DMS79 treated with DMSO at 0.1 percent for 48 hours (cell line): ENCODE measurements at regions not wholly inside any gene's neighbourhood (a gene's known extent, or its start where the extent isn't known, plus 50 kb on each side); places are given as distances from the start of the nearest gene placed in this dataset.

ENCODE experiments used
- DNase-seq: peaks from one replicate; lab custom pipeline; 2025; lab: John Stamatoyannopoulos, UW

DNA sequence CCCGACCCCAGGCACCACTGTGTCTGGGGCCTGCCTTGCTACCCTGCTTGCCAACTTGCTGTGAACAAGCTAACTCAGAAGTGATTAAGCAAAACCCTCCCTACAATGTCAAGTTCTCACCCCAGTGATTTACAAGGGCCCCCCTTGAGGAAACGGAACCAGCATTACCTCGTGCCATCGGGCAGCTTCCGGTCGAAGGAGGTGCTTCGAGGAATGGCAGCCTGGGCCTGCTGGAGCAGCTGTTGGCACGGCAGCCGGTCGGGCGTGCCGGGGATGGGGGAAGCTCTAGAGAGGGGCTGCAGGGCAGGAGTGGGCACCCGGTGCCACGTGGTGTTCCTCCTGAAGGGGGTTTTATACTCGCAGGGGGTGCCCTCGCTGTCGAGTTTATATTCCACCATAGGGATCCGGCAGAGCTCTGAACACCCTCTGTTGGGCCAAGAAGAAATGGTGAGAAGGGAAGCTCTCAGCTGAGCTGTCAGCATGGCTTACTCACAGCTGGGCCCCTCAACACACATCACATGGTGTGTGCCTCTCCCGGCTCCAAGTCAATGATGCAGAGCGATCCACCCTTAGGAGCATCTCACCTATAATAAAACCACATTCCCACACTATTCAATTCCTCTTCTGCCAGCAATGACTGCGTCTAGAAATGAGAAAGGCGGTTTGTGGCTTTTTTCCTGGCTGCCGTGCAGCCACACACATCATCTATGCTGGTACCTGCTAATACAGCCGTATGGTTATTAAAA lies 184.4 kb downstream of the SIPA1L2 start:
- peak; percentile 66 for DNase-seq

DNA sequence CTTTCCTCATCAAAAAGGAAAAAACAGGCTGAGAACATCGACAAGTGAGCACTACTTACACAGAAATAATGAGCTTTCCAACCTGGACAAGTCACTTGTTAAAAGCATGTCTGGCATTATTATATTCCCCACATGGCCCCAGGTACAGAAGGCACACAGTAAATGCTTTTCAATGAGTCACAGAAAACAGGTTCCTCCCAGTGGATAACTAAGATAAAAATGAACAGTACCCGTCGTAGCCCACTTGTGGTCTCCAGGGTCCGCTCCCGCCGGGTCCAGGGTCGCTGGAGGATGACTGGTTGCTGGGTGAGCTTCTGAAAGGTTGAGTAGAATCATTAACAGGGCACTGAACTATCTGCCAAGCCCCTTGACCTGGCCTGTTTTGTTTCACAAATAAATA lies 186.6 kb downstream of the SIPA1L2 start:
- DNase-seq: no peak

DNA sequence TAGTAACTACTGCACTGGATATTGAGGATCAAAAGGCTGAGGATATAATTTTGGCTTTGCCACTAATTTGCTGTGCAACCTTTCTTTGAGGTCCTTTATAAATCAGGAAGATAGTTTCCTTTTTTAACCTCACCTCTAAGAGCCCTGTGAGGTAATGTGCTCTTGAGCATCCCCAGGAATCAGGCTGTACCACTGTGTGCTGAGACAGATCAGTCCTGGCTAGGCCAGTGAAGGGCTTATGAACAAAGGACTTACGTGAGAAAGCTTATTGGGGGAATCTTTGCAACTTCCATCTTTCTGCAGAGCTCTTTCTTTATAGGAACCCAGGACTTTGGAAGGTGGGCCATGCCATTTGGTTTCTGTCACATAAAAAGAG lies 188.9 kb downstream of the SIPA1L2 start:
- DNase-seq: no peak

DNA sequence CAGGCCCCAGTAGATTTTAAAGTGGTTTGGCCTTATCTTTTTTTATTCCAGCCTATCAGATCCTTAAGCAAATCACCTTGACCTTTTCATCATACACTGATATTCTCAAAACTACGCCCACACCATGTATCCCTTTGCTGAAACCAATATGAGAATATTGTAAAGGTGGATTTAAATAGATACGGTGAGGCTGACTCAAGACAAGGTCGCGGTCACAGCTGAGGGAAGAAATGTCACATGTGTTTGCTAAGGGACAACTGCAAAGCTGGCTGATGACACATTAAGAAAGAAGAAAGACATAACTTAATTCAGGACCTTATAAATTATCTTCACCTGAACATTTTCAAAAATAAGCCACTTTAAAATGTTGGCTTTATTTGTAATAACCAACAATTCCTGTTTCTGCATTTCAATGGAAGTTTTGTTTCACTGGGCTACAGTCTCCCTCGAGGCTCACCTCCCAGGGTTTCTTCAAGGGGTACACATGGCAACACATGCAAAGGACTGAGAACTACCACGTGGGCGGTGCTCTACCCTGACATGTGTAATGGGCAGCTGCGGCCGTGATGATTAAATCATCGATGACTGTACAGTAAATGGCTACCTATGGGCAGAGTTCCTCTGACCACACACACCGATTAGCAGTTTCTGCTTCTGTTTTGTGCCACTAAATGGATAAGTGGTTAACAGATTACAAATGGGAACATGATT lies 189.5 kb downstream of the SIPA1L2 start:
- no peak for DNase-seq

DNA sequence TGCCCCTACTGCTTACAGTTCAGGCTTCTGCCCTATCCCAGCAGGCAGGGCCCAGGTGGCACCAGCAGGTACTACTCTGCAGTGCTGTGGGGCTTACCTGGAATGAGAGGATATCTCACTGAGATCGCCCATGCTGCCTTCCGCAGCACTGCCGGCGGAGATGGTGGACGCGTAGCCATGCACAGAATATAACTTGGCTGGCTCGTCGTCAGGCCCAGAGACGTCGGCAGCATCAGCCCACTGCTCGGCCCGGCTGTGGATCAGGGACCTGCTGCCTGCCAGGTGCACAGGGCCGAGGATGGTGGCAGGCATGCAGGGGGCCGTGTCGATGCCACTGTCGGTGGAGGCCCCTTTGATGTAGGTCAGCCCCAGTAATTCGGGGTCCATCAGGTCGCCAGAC lies 190.9 kb downstream of the SIPA1L2 start:
- no peak for DNase-seq

DNA sequence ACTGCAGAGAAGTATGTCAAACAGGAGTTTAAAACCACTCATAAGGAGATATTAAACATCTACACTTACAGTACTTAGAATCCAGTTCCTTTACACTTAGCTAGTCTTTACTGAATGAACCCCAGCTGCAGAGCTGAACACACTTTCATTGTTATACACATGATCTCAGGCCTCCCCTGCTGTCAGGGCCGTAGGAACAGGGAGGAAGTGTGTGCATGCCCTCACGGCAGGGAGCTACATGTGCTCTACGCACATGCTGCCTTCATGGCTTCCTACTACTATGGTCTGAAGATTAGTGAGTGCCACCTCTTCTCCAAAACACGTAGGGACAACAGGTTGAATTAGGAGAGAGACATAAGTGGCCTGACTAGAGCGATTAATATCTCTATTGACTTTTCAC lies 191.5 kb downstream of the SIPA1L2 start:
- no peak for DNase-seq

DNA sequence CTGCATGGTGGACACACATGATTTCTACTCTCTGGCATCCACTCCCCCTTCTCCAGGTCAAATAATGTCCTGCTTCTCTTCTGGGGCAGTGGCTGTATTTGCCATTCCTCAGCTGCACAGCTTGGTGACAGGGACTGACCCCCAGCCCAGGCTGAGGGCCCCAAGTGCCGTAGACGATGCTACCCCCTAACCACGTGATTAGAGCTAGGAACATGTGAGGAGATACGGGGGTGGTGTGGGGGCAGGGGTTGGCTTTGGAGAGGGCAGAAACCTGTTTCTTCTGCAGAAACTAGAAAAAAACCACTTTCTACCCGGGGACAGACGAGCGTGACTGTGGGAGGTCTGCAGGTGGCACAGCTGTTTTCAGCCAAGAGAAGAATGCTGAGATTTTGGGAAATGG lies 192.4 kb downstream of the SIPA1L2 start:
- DNase-seq: no peak

DNA sequence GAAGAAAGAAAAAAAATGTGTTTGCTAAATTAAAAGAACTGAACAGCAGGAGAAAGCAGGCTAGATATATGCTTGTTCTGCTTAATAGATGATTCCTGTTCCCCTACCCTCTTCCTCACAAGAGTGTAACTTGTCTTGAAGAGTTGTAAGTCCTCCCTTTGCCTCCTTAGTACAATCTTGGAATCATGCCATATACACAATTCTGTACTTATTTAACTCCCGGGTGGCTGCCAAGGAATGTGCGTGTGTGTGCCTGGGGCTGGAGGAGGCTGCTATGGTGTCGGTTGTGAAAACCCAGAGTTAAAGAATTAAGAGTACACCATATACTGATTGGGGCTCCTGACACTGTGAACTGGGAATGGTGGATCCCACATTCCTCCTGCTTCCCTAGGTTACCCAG lies 194.2 kb downstream of the SIPA1L2 start:
- peak; percentile 46 for DNase-seq

DNA sequence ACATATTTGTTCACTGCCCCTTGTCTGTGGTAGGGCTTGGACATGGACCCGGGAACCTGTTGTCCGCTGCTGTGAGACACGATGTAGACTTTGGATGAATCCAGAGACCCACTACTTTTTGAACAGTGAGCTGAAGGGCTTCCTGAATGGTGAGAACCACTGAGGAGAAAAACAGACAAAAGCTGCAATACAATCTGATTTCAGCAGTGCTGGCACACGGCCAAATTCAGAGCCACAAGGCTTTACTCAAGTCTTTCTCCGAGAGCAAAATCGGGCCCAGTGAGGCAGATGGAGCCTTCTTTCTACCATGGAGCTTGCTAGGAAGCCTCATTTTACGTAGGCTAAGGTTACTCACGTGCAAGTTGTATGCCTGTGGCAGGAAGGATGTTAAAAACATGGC lies 197.6 kb downstream of the SIPA1L2 start:
- DNase-seq: peak; percentile 36

DNA sequence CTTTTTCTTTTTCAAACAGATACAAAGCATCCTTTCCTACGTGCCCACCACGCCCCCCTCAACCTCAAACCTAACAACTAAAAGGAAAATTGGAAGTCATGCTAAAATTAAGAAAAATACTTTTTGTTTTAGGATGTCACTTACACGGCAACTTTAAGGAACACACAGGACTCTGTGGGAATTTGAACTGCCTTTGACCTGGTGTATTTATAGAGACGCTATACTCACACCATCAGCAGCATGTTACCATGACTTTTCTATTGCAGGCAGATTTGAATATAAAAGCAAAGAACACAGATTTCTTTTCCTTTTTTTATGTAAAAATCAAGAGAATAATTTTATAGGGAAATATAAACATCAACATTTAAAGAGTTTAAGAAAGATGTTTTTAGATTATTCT lies 198.2 kb downstream of the SIPA1L2 start:
- DNase-seq: no peak

DNA sequence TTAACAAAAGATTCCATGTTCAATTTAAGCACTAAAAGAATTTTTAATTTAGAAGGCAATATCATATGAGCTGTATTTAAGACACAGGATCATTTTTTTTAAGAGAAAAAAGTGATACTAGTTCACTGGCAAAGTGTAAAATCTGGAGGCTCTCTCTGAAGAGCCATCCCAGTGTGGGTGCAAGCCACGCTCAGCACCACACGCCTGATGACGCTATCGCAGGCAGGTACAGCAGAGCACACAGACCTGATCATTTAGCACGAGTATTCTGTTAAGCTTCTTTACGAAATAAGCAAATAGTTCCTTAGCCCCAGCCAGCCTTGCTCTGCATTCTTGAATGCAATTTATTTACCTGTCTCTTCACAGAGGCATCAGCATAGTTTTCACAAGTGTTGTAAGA lies 198.6 kb downstream of the SIPA1L2 start:
- no peak for DNase-seq

DNA sequence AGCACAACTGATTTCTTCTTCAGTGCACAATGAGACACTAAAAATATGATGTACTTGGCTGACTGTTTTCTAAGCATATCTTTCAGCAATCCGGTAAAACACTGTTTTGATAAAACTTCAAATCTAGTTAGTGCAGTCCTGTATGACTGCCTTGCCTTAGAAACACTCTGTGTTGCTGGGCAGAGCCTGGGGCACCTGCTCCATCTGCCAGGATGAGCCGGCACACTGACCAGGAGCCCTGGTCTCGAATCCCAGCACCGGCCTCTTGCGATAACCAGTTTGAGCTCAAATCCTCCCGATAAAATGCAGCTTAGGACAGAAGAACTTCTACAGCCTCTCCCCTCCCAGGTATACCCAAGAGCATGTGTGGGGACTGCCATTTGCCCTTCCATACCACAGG lies 199.5 kb downstream of the SIPA1L2 start:
- no peak for DNase-seq

DNA sequence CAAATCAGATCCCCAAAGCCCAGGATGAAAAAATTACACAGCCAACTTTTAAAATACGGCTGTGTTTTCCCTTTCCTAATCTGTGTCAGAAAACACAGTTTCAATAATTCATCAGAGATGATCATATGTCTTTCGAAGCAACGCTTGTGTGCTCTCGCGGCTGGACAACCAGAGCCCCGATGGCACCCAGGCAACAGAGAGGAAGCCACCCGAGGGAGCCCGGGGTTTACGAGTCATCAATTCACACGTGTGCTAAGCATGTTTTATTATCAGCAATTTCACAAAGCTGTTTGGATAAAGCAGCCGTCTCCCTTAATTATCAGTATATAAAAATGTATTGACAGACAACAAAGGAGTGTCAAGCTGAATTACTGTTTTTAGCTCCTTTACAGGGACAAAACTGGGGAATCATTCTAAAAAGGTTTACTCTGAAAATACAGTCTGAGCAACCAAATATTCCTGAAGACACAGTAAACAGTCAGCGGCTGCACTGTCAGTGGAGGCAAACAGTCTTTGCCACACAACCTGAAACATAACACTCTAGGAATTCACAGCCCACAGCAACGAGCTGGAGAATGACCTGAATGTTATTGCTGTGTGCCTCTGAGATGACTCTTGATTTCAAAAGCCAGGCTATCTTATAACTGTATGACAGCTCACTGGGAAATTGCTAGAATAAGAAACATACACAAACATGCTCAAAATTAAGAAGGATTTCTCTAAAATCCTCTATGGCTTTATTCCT lies 201.0 kb downstream of the SIPA1L2 start:
- no peak for DNase-seq

DNA sequence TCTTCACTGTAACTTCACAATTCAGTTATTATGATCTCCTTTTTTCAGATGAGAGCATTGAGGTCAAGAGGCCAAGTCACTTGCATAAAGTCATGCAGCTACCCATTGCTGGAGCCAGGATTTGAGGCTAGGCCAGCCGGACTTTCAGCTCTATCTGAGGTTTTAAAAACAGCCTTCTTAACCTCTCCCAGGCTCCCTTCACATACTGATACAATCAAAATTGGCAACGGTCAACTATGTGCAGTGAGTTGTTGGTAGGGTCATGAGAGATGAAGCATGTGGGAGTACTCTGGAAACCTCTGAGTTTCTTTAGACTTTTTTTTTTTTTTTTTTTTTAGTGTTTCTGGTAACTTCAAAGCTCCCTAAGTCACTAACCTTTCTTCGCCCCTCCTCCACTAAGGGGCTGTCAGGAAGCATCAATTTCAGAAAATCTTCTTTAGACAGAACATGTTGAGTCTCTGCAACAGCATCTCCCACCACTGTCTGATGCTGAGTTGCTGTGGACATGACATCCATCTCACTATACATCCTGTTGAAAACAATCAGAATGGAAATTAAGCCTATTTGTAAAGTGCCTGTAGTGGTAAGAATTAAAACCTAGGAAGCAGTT lies 201.8 kb downstream of the SIPA1L2 start:
- DNase-seq: no peak

DNA sequence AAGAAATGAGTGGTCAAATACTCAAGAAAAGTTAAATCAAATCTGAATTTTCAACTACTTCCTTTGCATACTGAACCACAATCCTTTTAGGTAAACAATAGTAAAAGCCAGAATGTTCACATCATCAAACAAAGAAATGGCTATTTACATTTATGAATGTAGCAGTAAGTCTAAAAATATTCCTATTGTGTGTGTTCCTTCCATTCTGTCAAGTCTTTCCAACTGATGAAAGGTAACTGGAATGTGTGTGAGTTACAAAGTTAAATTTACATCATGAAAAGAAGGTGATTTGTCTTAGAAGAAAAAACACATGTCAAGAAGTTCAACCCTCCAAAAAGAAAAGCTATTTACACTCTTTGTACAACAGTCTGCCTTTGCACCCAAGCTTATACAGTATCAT lies 203.1 kb downstream of the SIPA1L2 start:
- DNase-seq: no peak

DNA sequence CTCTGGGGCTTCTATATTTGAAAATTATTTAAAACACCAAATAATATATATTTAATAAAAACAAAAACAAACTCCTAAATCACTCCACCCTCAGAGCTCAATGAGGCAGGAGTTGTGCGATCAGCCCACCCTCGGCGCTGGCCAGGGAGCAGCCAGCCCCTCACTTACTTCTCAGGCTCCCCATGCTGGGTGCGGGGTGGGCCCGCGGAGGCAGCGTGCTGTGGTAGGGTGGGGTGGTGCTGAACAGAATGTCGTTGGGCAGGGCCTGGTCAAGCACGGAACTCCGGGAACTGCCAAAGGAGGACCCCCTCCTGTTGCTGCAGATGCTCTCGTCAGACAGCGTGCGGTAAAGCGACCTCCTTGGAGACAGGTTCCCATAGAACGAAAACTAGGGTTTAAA lies 204.5 kb downstream of the SIPA1L2 start:
- DNase-seq: no peak

DNA sequence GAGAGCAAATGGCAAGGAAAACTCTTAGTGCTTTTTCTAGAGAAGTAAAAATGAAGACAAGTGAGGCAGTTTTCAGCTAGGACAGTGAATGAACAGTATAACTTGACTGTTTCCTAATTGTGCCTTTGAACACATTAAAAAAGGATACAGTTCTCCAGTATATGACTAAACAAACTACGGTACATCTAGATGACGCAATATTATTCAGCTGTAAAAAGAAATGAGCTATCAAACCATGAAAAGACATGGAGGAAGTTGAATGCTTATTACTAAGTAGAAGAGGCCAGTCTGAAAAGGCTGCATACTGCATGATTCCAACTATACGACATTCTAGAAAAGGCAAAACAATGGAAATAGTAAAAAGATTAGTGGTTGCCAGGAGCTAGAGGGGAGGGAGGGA lies 206.3 kb downstream of the SIPA1L2 start:
- DNase-seq: no peak

DNA sequence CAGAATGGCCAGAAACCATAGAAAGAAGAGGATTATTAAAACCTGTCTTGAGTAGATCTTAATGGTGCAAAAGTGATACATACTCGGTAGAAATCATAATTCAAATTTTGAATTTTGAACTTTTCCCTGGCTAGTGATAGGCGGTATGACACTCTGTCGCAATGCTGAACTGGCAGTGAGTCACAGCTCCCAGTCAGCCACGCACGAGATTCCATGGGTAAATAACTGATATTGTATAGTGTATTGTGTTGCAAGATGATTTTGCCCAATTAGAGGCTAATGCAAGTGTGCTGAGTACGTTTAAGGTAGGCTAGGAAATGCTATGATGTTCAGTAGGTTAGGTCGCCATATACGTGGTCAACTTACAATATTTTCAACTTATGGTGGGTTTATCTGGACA lies 207.0 kb downstream of the SIPA1L2 start:
- no peak for DNase-seq

DNA sequence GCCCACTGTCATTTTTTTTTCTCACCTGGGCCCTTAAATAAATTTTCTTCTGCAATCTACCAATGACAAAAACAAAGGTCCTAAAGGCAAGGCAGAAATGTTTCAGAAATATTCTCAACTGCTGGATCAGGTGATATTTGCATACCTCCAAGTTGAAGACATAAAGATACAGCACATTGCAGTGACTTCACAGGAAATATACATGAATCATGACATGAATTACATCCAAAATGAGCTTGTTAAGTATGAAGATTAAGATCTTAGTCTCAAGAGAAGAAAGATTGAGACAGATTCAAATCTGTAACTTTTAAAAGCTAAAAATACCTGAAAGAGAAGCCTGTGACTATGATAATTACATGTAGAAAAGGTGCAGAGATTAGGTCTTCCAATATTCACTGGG lies 207.8 kb downstream of the SIPA1L2 start:
- no peak for DNase-seq

DNA sequence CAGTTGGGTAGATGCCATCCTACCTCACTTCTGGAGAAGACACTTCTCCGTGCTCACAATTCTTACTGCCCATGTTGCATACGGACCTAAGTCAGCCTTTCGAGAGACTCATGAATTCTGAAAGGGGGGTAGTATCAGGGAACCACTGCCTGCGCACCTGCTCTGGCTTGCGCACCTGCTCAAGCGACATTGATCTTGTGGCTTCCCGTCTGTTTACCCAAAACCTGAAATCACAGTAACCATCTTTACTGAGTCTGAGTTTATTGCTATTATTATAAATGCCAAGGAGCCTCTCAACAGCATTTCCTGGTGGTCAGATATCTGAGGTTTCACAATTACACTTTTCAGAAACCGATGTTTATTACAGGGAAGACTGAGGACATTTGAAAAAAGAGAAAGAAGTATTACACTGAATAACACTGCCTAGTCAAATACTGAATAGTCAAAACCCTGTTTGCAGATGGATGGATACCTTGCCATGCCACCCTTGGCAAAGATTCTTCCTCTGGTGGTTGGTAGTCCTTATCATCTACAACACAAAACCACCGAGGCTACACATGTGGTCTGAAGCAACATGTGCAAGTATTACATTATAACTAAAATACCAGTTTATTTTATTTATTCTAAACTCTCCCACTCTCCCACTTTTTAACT lies 208.7 kb downstream of the SIPA1L2 start:
- peak; percentile 96 for DNase-seq

DNA sequence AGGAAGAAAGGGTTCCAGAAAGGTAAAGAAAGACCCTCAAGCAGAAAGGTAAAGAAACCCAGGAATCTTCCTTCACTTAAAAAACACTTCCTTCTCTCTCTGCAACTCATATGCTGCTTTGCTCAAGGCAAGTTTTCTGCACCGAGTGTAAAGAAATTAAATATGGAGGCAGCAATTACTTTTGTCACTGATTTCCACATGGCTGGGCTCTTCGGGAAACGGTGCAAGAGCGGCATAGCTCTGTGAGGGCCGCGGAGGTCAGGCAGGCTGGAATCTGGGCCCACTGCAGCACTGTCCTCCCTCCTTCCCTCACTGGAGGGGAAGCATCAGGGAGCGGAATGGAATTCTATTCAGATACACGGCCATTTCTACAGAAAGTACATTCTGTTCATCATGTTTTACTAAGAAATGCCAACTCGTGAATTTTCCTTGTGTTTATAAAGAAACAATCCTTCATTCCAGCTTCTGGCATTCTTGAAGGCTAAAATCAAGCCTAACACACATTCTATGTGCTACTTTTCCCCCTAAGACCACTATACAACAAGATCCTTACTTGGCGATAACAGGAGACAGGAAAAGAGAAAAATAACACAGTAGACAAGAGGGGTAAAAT lies 212.2 kb downstream of the SIPA1L2 start:
- no peak for DNase-seq
